PFSK-1 (cell line): ENCODE measurements at regions not wholly inside any gene's neighbourhood (a gene's known extent, or its start where the extent isn't known, plus 50 kb on each side); places are given as distances from the start of the nearest gene placed in this dataset.

Experiments
- POLR2AphosphoS5 ChIP-seq: IDR thresholded peaks from 2 replicates; pipeline ENCODE4 v1.6.1; 2012; ENCODE audit warnings: low read depth, mild to moderate bottlenecking, control low read depth, low read length, moderate library complexity
- REST ChIP-seq, 2 experiments: IDR thresholded peaks; 2 replicates each; pipeline versions ENCODE4 v1.6.1 to v1.8.0; 2011 to 2012; ENCODE audit warnings: low read depth in 2 of 2, low read length in 2 of 2, control low read depth in 1 of 2, inconsistent platforms in 1 of 2, mild to moderate bottlenecking in 1 of 2, moderate library complexity in 1 of 2; ENCODE audit not compliant: insufficient read depth in 1 of 2

GRCh38 chr5:143717400-143717799, 94.6 kb upstream of the HMHB1 start:
- TF ChIP-seq POLR2AphosphoS5: no peak
- TF ChIP-seq REST (IDR thresholded peaks at IDR 0.05; ENCODE audit: insufficient read depth in 1 of 2, low read depth in 2 of 2, low read length in 2 of 2): no peak
